ENCODE measurements at regions not wholly inside any gene's neighbourhood (a gene's known extent, or its start where the extent isn't known, plus 50 kb on each side); places are given as distances from the start of the nearest gene placed in this dataset.

DNA sequence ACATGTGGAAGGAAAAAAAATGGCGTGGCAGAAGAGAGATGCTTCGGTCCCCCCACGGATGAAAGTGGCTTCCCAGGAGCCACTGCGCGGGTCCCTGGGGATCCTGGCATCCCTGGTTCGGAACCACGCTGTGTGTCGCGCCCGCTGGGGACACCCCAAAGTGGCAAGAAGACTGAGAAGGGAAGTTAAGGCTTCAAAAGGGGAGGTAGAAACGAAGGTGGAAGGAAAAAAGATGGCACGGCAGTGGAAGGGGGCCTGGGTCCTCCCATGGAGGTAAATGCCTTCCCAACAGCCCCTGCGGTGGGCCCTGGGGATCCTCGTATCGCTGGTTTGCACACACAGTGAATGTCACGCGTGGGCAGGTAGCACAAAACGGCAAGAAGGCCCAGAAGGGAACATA, 281.7 kb downstream of the ALG10 start:
- TF ChIP-seq, protein P1, sequence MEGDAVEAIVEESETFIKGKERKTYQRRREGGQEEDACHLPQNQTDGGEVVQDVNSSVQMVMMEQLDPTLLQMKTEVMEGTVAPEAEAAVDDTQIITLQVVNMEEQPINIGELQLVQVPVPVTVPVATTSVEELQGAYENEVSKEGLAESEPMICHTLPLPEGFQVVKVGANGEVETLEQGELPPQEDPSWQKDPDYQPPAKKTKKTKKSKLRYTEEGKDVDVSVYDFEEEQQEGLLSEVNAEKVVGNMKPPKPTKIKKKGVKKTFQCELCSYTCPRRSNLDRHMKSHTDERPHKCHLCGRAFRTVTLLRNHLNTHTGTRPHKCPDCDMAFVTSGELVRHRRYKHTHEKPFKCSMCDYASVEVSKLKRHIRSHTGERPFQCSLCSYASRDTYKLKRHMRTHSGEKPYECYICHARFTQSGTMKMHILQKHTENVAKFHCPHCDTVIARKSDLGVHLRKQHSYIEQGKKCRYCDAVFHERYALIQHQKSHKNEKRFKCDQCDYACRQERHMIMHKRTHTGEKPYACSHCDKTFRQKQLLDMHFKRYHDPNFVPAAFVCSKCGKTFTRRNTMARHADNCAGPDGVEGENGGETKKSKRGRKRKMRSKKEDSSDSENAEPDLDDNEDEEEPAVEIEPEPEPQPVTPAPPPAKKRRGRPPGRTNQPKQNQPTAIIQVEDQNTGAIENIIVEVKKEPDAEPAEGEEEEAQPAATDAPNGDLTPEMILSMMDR (conservative IDR thresholded peaks at IDR 0.05) = no peak
- no peak for TF ChIP-seq ZFX (IDR thresholded peaks at IDR 0.05)
